Right lobe of liver (tissue), 6 donors: ENCODE measurements at regions not wholly inside any gene's neighbourhood (a gene's known extent, or its start where the extent isn't known, plus 50 kb on each side); places are given as distances from the start of the nearest gene placed in this dataset.

Experiments used
- ATAC-seq, 4 donors: fragments of 200-7000 bp; cut with Tn5 transposase; one replicate each; pipeline ENCODE4 v1.9.1; 2020; ENCODE audit warnings: mild to moderate bottlenecking in 4 of 4, moderate library complexity in 4 of 4
- DNase-seq, 3 donors: peaks; one replicate each; pipeline ENCODE4 v3.0.0-alpha.2; 2020
- H3K27ac ChIP-seq, 3 donors: fragments of 200-600 bp; one replicate each; pipeline ENCODE4 v1.8.0; 2022
- H3K27me3 ChIP-seq, 2 donors: fragments of 200-600 bp; one replicate each; pipeline ENCODE4 v1.8.0; 2022
- H3K36me3 ChIP-seq, 4 donors: fragments of 200-600 bp; sonication (generic) in 1 of 4; one replicate each; pipeline versions ENCODE4 v1.5.1 to v1.8.0; 2017 to 2022; ENCODE audit warnings: control low read depth in 1 of 4
- H3K4me1 ChIP-seq, 4 donors: fragments of 200-600 bp; sonication (generic) in 1 of 4; one replicate each; pipeline versions ENCODE4 v1.5.1 to v1.8.0; 2017 to 2022; ENCODE audit warnings: control low read depth in 1 of 4
- H3K4me3 ChIP-seq, 3 donors: fragments of 200-600 bp; one replicate each; pipeline ENCODE4 v1.8.0; 2022
- H3K9me3 ChIP-seq, 4 donors: fragments of 200-600 bp; sonication (generic) in 1 of 4; one replicate each; pipeline versions ENCODE4 v1.5.1 to v1.8.0; 2017 to 2022; ENCODE audit warnings: control low read depth in 1 of 4
- CTCF ChIP-seq, 4 donors: fragments of 200-600 bp in 3 of 4; fragments of 450-650 bp in 1 of 4; IDR thresholded peaks; one replicate each; pipeline versions ENCODE4 v1.5.1 to v1.8.0; 2016 to 2022; ENCODE audit warnings: antibody characterized with exemption in 4 of 4, mild to moderate bottlenecking in 2 of 4
- POLR2A ChIP-seq: fragments of 450-650 bp; IDR thresholded peaks from one replicate; pipeline ENCODE4 v1.6.1; 2017; ENCODE audit warnings: antibody characterized with exemption, mild to moderate bottlenecking
- WGBS: methylation state at CpG from one replicate; pipeline ENCODE4 v1.1.6; 2018; ENCODE audit warnings: low coverage, low lambda C conversion rate; ENCODE audit not compliant: insufficient coverage; ENCODE audit errors: missing lambda C conversion rate; 5-methylcytosine and 5-hydroxymethylcytosine counted together
- intact Hi-C, 2 donors: fragments of 100-400 bp; cut with DNase I; formaldehyde crosslinking; loops; one replicate each; pipeline versions ENCODE4 v1.11.2 to v1.14.1; 2022
- donor health status: DM: no; HTN: yes; CAD: no.
- donor health status: DM: no; HTN: no; CAD: no.
- donor health status: DM: no; HTN: no; CAD: no.
- donor health status: DM: no; HTN: yes; CAD: no.
- donor health status: DM: no; HTN: yes; CAD: no.

DNA sequence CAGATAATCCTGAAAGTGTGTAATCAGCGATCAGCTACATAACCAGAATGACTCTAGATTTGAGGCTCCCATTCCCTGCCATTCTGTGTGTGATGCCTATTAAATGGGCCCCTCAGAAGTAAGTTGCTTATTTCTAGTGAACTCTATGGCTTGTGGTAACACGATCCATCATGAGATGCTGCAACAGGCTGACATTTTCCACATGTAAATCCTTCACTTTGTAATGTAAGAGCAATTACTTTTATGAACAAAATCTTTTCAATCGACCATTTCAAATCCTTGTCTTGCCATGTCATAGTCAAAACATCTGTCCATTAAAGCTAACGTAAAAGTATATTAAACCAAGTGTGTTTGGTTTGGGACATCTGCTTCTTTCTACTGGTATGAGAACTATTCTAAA, 175.9 kb upstream of the ETAA1 start:
- Histone ChIP-seq H3K36me3 (no peaks in the 10 kb centered on the region), H3K27ac (no peak overlapping the region), H3K27me3 (no peaks in the 10 kb centered on the region), H3K4me1 (no peaks in the 10 kb centered on the region), H3K4me3 (no peak overlapping the region), H3K9me3 (no peaks in the 10 kb centered on the region)
- TF ChIP-seq CTCF (IDR thresholded peaks at IDR 0.05) (no peak), POLR2A (no peak)
- 69% methylated on average over 4 of the region's 4 CpGs for WGBS
- DNase-seq (no peak), ATAC-seq (no peak)
- intact Hi-C loops = no loop called here

DNA sequence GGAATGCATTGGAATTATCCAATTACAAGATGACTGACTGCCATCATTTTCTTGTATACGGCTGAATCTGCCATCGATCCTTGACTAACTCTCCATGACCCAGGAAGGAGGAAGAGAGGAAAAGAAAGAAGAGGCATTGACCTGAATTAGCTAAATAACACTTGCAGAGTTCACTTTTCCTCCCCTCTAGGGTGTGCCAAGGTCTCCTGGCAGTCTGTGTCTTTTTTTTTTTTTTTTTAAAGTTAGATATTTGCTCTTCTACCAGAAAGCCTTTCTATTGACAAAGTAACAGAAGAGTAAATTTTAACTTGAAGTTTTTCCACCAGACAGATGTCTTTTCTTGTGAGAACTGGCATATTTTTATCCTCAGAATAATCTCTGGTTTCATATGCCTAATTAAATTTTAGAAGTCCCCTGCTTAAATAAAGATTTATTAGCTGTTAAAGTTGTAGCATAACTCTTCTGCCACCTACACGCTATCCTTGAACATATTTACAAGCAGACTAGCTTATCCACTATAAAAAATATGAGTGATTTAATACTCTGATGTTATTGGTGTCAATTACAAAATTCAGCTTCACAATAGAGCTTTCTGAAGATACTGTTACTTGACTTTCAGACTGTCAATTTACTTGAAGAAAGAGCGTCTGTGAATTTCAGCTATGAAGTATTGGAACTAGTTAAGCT, 171.7 kb upstream of the ETAA1 start:
- 61% methylated on average over 4 of the region's 4 CpGs for WGBS
- Histone ChIP-seq H3K9me3 (no peaks in the 10 kb centered on the region), H3K4me1 (no peaks in the 10 kb centered on the region), H3K4me3 (no peak overlapping the region), H3K27me3 (no peaks in the 10 kb centered on the region), H3K27ac (no peak overlapping the region), H3K36me3 (no peaks in the 10 kb centered on the region)
- no peak for ATAC-seq
- intact Hi-C loops = no loop called here
- TF ChIP-seq POLR2A = no peak
- no peak for TF ChIP-seq CTCF (IDR thresholded peaks at IDR 0.05)
- no peak for DNase-seq

- Histone ChIP-seq H3K4me1 (no peaks in the 10 kb centered on the region), H3K27ac (no peak overlapping the region), H3K27me3 (no peaks in the 10 kb centered on the region), H3K36me3 (no peaks in the 10 kb centered on the region), H3K4me3 (no peak overlapping the region), H3K9me3 (no peaks in the 10 kb centered on the region)
- no peak for ATAC-seq
- no peak for TF ChIP-seq CTCF (IDR thresholded peaks at IDR 0.05)
- no peak for TF ChIP-seq POLR2A
- intact Hi-C loops = no loop called here
- DNase-seq = no peak
Measured at GRCh38 chr2:67229706-67230105, 167.4 kb upstream of the ETAA1 start.

- Histone ChIP-seq H3K27ac (no peak overlapping the region), H3K27me3 (no peaks in the 10 kb centered on the region), H3K4me3 (no peak overlapping the region), H3K9me3 (no peaks in the 10 kb centered on the region), H3K4me1 (no peaks in the 10 kb centered on the region), H3K36me3 (no peaks in the 10 kb centered on the region)
- TF ChIP-seq POLR2A = no peak
- TF ChIP-seq CTCF (IDR thresholded peaks at IDR 0.05) = no peak
- ATAC-seq (no peak), DNase-seq (no peak)
- 100% methylated on average over 1 of the region's 1 CpG for WGBS
- intact Hi-C loops = no loop called here
Measured at GRCh38 chr2:67232936-67233335, 164.2 kb upstream of the ETAA1 start.

DNA sequence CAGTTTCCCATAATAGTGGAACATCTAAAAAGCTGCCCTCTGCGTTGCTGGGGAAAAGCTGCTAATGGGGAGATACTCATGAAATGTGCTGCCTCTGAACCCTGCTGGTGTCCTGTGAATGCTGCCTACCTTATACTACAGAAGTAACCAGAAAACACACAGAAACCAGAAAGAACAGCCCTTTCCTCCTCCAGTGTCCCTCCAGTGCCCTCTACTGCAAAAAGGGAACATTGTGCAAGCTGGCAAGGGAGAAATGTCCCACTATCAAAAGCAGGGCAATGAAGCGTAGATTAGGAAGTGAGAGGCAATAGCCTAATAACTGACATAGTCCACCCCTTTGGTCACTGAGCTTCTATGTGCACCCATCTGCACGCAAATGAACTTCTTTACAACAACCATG, 162.7 kb upstream of the ETAA1 start:
- WGBS = 41% methylated on average over 2 of the region's 3 CpGs
- Histone ChIP-seq H3K4me3 (no peak overlapping the region), H3K4me1 (no peaks in the 10 kb centered on the region), H3K9me3 (no peaks in the 10 kb centered on the region), H3K36me3 (no peaks in the 10 kb centered on the region), H3K27me3 (no peaks in the 10 kb centered on the region), H3K27ac (no peak overlapping the region)
- no peak for TF ChIP-seq POLR2A
- TF ChIP-seq CTCF (IDR thresholded peaks at IDR 0.05) = peak; percentile 11 to 44 (median 22)
- ATAC-seq (peak; percentile 24 to 55 (median 40)), DNase-seq (no peak)
- intact Hi-C loops = no loop called here
